ENCODE measurements at regions not wholly inside any gene's neighbourhood (a gene's known extent, or its start where the extent isn't known, plus 50 kb on each side); places are given as distances from the start of the nearest gene placed in this dataset.

- FAIRE-seq, result peak; percentile 82
Measured at GRCh38 chr10:113292086-113292485, 260.8 kb upstream of the HABP2 start.

GRCh38 chr10:113292743-113293142 is 260.1 kb upstream of the HABP2 start:
- no peak for FAIRE-seq

GRCh38 chr10:113293167-113293566 is 259.7 kb upstream of the HABP2 start:
- no peak for FAIRE-seq

- no peak for FAIRE-seq
Measured at GRCh38 chr10:113294868-113295267, 258.0 kb upstream of the HABP2 start.

- no peak for FAIRE-seq
Measured at GRCh38 chr10:113297226-113297625, 255.6 kb upstream of the HABP2 start.

GRCh38 chr10:113298616-113299015 is 254.2 kb upstream of the HABP2 start:
- FAIRE-seq, result no peak

GRCh38 chr10:113300201-113300600 is 252.7 kb upstream of the HABP2 start:
- FAIRE-seq, result no peak

GRCh38 chr10:113300617-113301016 is 252.2 kb upstream of the HABP2 start:
- FAIRE-seq, result no peak

- no peak for FAIRE-seq
Measured at GRCh38 chr10:113301342-113301984, 251.4 kb upstream of the HABP2 start.

- FAIRE-seq, result no peak
Measured at GRCh38 chr10:113302062-113302461, 250.8 kb upstream of the HABP2 start.

- FAIRE-seq, result no peak
Measured at GRCh38 chr10:113303544-113304146, 249.2 kb upstream of the HABP2 start.

- FAIRE-seq, result no peak
Measured at GRCh38 chr10:113304726-113305125, 248.1 kb upstream of the HABP2 start.

- FAIRE-seq, result no peak
Measured at GRCh38 chr10:113305871-113306270, 247.0 kb upstream of the HABP2 start.

GRCh38 chr10:113309791-113310190 is 243.1 kb upstream of the HABP2 start:
- FAIRE-seq, result no peak

GRCh38 chr10:113310347-113310746 is 242.5 kb upstream of the HABP2 start:
- FAIRE-seq, result no peak

GRCh38 chr10:113313048-113313602 is 239.7 kb upstream of the HABP2 start:
- FAIRE-seq, result no peak

- FAIRE-seq, result no peak
Measured at GRCh38 chr10:113313722-113314121, 239.1 kb upstream of the HABP2 start.

GRCh38 chr10:113316506-113316905 is 236.3 kb upstream of the HABP2 start:
- FAIRE-seq, result no peak

GRCh38 chr10:113317489-113317888 is 235.4 kb upstream of the HABP2 start:
- FAIRE-seq, result no peak

- FAIRE-seq, result no peak
Measured at GRCh38 chr10:113319479-113319878, 233.4 kb upstream of the HABP2 start.

GRCh38 chr10:113320211-113320610 is 232.6 kb upstream of the HABP2 start:
- FAIRE-seq, result no peak

- no peak for FAIRE-seq
Measured at GRCh38 chr10:113320987-113321386, 231.9 kb upstream of the HABP2 start.

- FAIRE-seq, result no peak
Measured at GRCh38 chr10:113322843-113323242, 230.0 kb upstream of the HABP2 start.

- FAIRE-seq, result no peak
Measured at GRCh38 chr10:113323985-113324384, 228.9 kb upstream of the HABP2 start.

Measured in endometrium (tissue), 2 donors.